GM18502 (cell line): ENCODE measurements at regions not wholly inside any gene's neighbourhood (a gene's known extent, or its start where the extent isn't known, plus 50 kb on each side); places are given as distances from the start of the nearest gene placed in this dataset.
"Not testable (repeated sequence)": the region's sequence is repeated elsewhere in the genome, so short reads cannot be mapped to it uniquely, and the experiment has no call there.

ENCODE experiments used
- ATAC-seq: cut with Tn5 transposase; IDR thresholded peaks from one replicate; pipeline ENCODE4 v1.9.1; 2021; ENCODE audit warnings: mild to moderate bottlenecking; ENCODE audit not compliant: unreplicated experiment, poor library complexity

DNA sequence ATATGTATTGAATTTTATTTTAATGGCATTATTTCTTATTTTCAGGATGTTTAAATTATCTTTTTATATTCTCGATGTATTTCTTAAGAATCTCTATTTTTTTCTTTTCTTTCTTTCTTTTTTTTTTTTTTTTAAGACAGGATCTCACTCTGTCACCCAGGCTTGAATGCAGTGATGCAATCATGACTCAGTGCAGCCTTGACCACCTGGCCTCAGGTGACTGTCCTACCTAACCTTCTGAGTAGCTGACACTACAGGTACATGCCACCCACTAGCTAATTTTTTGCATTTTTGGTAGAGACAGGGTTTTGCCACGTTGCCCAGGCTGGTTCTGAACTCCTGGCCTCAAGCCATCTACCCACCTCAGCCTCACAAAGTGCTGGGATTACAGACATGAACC lies 143.8 kb upstream of the LAMA2 start:
- ATAC-seq, result no peak

DNA sequence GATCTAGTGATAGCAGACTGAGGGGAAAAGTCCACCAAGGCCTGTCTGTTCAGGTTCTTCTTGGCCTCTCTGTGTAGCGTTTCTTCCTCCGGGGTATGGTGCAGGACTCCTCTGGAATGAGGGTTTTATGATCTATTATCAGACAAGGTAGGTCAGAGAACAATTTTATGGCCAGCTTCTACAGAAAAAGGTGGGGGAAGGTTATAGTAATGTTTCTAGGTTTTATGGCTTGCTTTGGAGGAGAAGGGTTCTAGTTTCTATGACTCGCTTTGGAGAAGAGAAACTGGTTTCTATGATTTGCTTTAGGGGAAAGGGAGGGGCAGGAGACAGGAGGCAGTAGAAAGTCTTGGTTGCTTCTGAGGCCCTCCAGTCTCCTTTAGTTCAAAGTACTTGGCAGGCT lies 144.8 kb upstream of the LAMA2 start:
- ATAC-seq, result peak; percentile 89

DNA sequence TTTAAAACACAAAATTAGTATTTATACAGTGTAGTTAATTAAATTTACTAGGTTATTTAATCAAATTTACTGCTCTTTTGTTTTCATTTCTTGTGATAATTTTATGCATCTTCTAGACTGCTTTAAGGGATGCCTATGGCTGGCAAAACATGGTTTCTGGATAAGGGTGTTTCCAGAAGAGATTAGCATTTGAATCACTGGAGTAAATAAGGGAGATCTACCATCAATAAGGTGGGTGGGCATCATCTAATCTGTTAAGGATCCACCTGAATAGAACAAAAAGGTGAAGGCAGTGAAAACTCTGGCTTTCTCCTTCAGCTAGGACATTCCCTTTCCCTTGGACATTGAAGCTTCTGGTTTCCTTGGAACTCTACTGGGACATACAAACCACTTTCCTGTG lies 146.2 kb upstream of the LAMA2 start:
- ATAC-seq, result no peak

- ATAC-seq, result no peak
These were observed 151.4 kb upstream of the LAMA2 start for GRCh38 chr6:128731249-128732165.

GRCh38 chr6:128727500-128727899 lies 155.4 kb upstream of the LAMA2 start:
- ATAC-seq, result no peak

DNA sequence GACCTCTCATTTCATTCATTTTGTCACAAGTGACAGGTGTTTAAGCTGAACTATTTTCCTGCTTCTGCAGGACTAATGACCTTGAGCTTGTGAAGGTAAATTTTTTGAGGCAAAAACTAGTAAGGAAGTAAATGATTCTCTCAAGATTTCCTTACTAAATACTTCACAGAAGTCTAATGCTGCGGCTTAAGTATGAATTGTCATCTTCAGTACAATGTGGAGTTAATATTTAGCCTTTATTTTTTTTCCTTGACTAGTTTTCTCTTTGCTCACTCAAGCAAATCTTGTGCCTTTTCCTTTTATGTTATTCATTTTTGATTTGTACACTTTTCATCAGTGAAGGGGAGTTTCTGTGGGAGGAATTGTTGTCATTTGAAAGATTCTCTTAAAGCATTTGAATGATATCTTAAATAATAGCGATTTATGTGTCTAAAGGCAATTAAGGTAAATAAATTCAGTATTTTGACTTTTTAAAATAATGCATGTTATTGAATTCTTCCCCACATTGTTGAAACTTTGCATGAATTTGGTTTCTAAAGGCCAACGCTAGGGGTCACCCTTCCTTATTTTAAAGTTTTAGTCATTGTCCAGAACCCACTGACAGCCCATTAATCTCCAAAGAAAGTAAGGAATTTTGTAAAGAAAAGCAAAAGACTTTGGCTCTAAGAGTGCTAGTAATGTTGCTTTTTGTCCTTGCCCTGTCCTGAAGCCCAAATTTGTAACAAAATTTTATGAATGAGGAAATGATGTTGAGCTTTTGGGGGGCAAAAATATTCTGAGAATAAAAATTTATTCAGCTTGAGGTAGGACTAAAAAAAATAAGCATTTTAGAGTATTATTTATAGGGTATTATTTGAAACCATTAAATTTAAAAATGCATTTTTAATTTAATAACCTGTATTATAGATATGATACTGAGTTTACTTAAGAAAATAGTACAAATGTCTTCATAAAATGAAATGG lies 157.4 kb upstream of the LAMA2 start:
- ATAC-seq, result peak; percentile 57

DNA sequence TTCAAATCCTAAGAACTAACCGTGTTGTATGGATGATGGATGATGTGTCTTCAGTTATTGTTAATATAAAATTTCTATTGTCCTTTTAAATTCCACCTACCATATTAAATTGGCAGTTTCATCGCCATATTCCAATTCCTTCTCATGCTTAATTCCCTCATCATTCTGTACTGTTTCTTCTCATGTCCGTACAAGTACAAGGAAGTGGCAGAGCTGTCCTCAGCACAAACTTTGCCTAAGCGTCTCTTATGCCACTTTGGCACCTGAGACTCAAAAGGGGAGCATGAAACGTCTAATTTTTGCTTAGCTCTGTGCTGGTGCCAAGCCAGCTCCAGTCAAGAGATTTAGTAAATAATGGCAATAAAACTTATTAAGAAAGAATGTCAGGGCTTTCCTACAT lies 158.2 kb upstream of the LAMA2 start:
- ATAC-seq, result no peak

GRCh38 chr6:128723667-128724066 lies 159.3 kb upstream of the LAMA2 start:
- no peak for ATAC-seq

DNA sequence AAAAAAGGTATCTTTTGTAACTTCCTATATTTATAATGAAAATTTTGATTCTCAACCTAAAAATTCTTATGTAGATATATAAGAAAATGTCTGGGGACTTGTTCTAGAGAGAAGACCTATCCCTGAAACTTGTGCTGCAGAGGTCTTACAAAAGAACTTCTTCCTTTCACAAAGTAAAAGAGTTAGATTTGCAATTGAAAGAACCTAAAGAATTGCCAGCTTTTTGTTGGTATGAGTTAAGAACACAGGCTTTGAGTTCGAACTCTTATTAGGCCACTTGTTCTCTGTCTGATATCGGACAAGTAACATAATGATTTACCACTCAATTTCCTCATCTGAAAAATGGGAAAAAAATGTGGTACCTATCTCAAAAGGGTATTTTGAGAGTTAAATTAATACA lies 162.0 kb upstream of the LAMA2 start:
- ATAC-seq, result no peak

GRCh38 chr6:128719786-128720185 lies 163.2 kb upstream of the LAMA2 start:
- ATAC-seq, result no peak

DNA sequence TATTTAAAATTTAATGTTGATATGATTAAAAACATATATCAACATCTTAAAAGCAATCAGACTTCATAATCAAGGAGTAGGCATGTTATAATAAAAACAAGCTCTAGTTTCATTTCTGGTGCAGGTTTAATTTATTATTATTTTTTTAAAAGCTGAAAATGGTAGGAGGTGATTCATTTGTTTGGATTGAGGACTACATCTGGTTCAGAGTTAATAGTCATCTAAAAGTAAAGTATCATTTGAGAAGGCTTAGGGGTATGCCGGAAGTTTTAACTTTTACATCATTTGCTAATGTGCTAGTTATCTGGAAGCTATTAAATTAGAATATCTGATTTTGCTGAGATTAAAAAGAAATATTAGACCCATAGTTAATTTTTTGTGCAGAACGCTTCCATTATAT lies 169.5 kb upstream of the LAMA2 start:
- ATAC-seq, result no peak

DNA sequence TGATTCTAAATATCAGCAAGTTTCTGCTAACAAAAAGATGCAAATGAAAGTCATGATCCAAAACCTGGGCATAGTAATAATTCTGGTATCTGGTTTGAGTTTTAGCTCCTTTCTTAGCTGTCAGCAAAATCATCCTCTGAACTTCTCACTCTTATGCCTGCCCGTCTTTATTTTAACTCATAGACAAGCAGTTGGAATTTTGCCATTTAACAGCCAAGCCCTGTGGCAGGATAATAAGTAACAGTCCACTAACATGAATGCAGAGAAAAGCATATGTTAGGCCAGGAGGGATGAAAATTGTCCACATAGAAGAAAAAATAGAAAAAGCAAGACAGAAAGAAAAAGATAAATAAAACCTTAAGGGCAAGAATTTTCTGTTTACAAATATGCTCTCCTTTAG lies 170.0 kb upstream of the LAMA2 start:
- no peak for ATAC-seq

DNA sequence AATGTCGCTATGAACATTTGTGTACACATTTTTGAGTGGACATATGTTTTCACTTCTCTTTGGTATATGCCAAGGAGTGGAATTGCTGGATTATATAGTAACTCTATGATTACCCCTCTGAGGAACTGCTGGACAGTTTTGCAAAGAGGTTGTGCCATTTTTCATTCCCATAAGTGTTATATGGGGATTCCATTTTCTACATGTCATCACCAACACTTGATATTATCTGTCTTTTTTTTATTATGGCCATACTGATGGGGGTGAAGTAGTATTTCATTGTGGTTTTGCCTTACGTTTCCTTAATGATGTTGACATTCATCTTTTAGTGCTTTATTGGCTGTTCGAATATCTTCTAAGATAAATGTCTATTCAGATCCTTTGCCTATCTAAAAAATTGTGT lies 171.8 kb upstream of the LAMA2 start:
- ATAC-seq, result no peak

GRCh38 chr6:128710315-128710714 lies 172.6 kb upstream of the LAMA2 start:
- no peak for ATAC-seq

DNA sequence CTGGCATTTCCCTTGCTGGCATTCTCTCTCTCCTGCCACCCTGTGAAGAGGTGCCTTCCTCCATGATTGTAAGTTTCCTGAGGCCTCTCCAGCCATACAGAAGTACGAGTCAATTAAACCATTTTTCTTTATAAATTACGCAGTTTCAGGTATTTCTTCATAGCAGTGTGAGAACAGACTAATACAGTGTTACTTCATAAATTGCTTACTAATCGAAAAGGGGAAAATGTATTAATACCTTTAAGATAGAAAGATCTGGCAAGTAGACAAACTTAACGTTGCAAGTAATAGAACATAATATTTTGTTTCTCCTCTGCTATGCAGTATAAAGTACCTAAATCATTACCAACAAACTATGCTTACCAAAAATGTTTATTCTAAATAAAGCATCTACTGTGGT lies 178.3 kb upstream of the LAMA2 start:
- ATAC-seq, result no peak

DNA sequence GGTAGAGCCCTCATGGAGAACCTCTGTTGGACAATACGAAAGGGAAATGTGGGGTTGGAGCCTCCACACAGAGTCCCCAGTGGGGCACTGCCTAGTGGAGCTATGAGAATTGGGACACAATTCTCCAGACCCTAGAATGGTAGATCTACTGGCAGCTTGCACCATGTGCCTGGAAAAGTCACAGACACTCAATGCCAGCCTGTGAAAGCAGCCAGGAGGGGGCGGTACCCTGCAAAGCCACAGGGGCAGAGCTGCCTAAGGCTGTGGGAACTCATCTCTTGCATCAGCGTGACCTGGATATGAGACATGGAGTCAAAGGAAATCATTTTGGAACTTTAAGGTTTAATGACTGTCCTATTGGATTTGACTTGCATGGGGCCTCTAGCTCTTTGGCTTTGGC lies 179.1 kb upstream of the LAMA2 start:
- not testable (repeated sequence) for ATAC-seq

DNA sequence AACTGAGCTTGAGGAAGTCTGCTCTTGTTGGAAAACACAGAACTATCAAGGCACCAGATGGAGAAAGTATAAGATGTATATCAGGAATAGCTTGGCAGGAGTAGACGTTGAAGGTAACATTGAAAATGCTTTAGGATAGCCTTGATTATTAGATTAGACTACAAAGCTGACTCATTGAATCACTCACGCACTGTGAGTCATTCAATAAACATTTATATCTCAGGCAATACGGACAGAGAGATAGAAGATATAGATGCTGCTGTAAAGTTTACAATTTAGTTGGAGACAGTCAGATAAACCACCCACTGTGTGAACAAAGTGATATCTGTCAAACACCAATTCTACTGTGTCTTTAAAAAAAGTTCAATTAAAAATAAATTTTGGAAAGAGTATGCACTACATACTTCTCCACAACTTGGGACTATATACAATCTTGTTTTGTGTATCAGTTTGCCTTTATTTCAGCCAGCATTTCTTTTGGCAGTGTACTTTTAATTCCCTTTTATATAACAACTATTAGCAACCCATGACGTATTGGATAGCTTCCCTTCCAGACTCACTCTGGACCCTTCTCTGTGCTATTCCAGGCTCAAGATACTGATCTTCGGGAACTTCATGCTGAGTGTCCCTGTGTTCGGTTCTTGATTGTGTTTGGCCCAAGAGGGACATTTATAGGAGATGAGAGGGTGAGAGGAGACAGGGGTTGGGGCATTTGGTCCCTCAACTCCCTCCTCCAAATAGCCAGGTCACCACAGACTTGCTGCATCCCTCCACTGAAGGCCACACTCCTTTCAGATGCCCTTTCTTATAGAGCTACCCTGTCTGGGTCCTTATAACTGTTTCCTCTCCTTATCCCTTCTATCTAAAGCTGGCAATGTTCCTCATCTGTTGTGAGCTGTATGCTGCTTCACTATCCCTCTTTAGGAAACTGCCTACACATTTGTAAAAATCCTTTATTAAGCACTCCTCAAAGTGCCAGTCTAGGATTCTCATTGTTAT lies 176.6 kb upstream of the PTPRK start:
- ATAC-seq, result no peak

GRCh38 chr6:128694303-128695009 lies 174.1 kb upstream of the PTPRK start:
- peak; percentile 79 for ATAC-seq

GRCh38 chr6:128690063-128690462 lies 169.7 kb upstream of the PTPRK start:
- no peak for ATAC-seq
